ENCODE measurements at regions not wholly inside any gene's neighbourhood (a gene's known extent, or its start where the extent isn't known, plus 50 kb on each side); places are given as distances from the start of the nearest gene placed in this dataset.

- no peak overlapping the region for H3K27ac ChIP-seq
- H3K9me3 ChIP-seq (replicated peaks in 1 of 3) = no peaks in the 10 kb centered on the region
- H3K27me3 ChIP-seq = no peaks in the 10 kb centered on the region
- DNase-seq = no peak
- 70 to 85% (median 74%) methylated on average over 2 of the region's 2 CpGs for WGBS, 4 donors
- TF ChIP-seq, protein P1, sequence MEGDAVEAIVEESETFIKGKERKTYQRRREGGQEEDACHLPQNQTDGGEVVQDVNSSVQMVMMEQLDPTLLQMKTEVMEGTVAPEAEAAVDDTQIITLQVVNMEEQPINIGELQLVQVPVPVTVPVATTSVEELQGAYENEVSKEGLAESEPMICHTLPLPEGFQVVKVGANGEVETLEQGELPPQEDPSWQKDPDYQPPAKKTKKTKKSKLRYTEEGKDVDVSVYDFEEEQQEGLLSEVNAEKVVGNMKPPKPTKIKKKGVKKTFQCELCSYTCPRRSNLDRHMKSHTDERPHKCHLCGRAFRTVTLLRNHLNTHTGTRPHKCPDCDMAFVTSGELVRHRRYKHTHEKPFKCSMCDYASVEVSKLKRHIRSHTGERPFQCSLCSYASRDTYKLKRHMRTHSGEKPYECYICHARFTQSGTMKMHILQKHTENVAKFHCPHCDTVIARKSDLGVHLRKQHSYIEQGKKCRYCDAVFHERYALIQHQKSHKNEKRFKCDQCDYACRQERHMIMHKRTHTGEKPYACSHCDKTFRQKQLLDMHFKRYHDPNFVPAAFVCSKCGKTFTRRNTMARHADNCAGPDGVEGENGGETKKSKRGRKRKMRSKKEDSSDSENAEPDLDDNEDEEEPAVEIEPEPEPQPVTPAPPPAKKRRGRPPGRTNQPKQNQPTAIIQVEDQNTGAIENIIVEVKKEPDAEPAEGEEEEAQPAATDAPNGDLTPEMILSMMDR (IDR thresholded peaks at IDR 0.05) = no peak
- TF ChIP-seq POLR2A (IDR thresholded peaks at IDR 0.05) = no peak
- H3K36me3 ChIP-seq (replicated peaks in 1 of 2) = no peaks in the 10 kb centered on the region
- intact Hi-C loops (cut with DNase I) = no loop called here
- H3K4me3 ChIP-seq = no peak overlapping the region
- H3K4me1 ChIP-seq (replicated peaks in 1 of 2) = no peaks in the 10 kb centered on the region
Measured at GRCh38 chr12:43177276-43177675, 374.7 kb downstream of the ADAMTS20 start.

DNA sequence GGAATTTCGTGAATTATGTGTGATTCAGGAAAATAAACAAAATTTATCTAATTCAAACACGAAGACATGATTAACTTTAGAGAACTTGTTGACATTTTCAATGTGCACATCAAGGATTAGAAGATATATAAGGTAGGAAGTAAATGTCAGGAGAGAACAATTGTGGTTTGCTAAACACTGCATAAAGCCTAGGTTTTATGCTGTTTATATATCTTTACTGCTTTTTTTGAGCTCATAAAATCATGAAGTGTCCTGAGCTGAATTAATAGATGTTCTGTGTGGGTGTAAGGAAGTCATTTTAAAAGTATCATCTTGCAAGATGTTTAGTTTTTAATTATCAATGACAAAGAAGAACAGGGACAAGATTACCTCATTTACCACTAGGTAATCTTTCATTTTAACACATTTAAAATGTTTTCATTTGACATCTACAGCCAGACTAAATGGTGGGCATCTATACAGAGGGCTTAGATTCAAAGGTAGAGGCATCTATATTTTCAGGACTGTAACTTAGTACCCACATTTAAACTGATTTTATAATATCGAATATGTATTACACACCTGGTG is 382.8 kb downstream of the ADAMTS20 start:
- DNase-seq = no peak
- Histone ChIP-seq H3K9me3 (replicated peaks in 1 of 3) (no peaks in the 10 kb centered on the region), H3K27ac (no peak overlapping the region), H3K27me3 (no peaks in the 10 kb centered on the region), H3K4me3 (no peak overlapping the region), H3K36me3 (replicated peaks in 1 of 2) (no peaks in the 10 kb centered on the region), H3K4me1 (replicated peaks in 1 of 2) (no peaks in the 10 kb centered on the region)
- TF ChIP-seq, protein P1 (IDR thresholded peaks at IDR 0.05) = no peak
- WGBS, 4 donors = 38 to 49% (median 39%) methylated on average over 3 of the region's 3 CpGs
- intact Hi-C loops (cut with DNase I) = no loop called here

DNA sequence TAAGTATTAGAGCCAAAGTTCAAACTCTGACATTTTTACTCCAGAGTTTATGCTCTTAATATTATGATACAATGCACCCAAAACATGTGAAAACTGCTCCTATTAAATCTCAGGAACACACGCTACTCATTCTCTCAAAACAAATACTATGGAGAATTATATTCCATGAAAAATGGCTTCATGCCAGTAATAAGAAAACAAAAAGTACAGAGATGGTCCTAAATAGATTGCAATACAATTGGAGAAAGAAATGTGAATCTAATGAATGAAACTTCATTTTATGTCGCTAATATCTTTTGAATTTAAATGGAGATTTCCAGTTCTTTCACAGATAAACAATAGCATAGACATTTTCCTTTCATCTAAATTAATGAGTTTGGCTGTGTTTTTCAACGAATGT is 384.3 kb downstream of the ADAMTS20 start:
- no peak for DNase-seq
- Histone ChIP-seq H3K27ac (no peak overlapping the region), H3K9me3 (replicated peaks in 1 of 3) (no peaks in the 10 kb centered on the region), H3K4me3 (no peak overlapping the region), H3K4me1 (replicated peaks in 1 of 2) (no peaks in the 10 kb centered on the region), H3K36me3 (replicated peaks in 1 of 2) (no peaks in the 10 kb centered on the region), H3K27me3 (no peaks in the 10 kb centered on the region)
- TF ChIP-seq, protein P1 (IDR thresholded peaks at IDR 0.05) = no peak
- no peak for TF ChIP-seq POLR2A (IDR thresholded peaks at IDR 0.05)
- WGBS, 4 donors = 56 to 66% (median 61%) methylated on average over 3 of the region's 3 CpGs
- intact Hi-C loops (cut with DNase I) = no loop called here

DNA sequence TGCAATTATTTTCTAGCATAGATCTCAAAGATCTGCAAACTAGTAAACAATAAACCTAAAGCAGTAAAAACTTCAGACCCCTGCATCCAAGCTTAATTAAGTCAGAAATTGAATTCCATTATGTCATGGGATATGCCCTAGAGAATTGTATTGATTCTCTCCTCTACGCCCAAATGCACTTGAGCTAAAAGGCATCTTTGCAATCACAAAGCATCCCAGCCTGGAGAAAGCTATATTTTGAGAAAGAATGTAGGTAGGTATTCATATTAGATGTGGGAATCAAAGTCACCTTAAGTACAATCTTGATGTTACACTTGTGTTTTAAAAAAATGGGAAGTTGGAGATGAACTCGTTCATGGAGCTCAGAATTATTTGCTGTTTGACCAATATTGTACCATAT is 386.7 kb downstream of the ADAMTS20 start:
- no peak overlapping the region for H3K4me3 ChIP-seq
- intact Hi-C loops (cut with DNase I) = no loop called here
- 68 to 78% (median 70%) methylated on average over 2 of the region's 2 CpGs for WGBS, 4 donors
- DNase-seq = no peak
- TF ChIP-seq, protein P1 (IDR thresholded peaks at IDR 0.05) = no peak
- TF ChIP-seq POLR2A (IDR thresholded peaks at IDR 0.05) = no peak
- H3K27ac ChIP-seq = no peak overlapping the region
- H3K9me3 ChIP-seq (replicated peaks in 1 of 3) = no peaks in the 10 kb centered on the region
- no peaks in the 10 kb centered on the region for H3K27me3 ChIP-seq
- no peaks in the 10 kb centered on the region for H3K4me1 ChIP-seq (replicated peaks in 1 of 2)
- no peaks in the 10 kb centered on the region for H3K36me3 ChIP-seq (replicated peaks in 1 of 2)

All from adrenal gland (tissue), 9 donors.